SK-N-SH (cell line): ENCODE measurements at regions not wholly inside any gene's neighbourhood (a gene's known extent, or its start where the extent isn't known, plus 50 kb on each side); places are given as distances from the start of the nearest gene placed in this dataset.

Experiments used
- CTCF ChIA-PET: fragments of 300-600, 350-600 bp; formaldehyde crosslinking; extraction: SDS; loops from one replicate; lab custom pipeline; 2021; lab: Yijun Ruan, JAX
- POLR2A ChIA-PET: fragments of 350-600 bp; sonication (Branson Sonifier 250); formaldehyde crosslinking; extraction: SDS; loops from one replicate; lab custom pipeline; 2020; ENCODE audit warnings: antibody characterized with exemption, inconsistent platforms; lab: Yijun Ruan, JAX
- DNase-seq: peaks from one replicate; pipeline ENCODE4 v3.0.0; 2012
- H2AFZ ChIP-seq: fragments of 200-600 bp; sonication (generic); 2 replicates; pipeline ENCODE4 v1.8.1; 2016; ENCODE audit warnings: antibody characterized with exemption, mild to moderate bottlenecking, low read depth
- H3F3A ChIP-seq: fragments of 200-600 bp; sonication (generic); replicated peaks from 2 replicates; pipeline ENCODE3; 2016; ENCODE audit warnings: antibody characterized with exemption, mild to moderate bottlenecking; ENCODE audit not compliant: insufficient read depth
- H3K27ac ChIP-seq, 2 experiments: fragments of 200-500 bp in 1 of 2; fragments of 200-600 bp in 1 of 2; sonication (Bioruptor generic) in 1 of 2; sonication (generic), shearing (Covaris generic) in 1 of 2; 2 replicates each; pipeline versions ENCODE4 v1.5.1 to v1.6.1; 2014 to 2016; ENCODE audit warnings: low read depth in 2 of 2, inconsistent platforms in 1 of 2, low read length in 1 of 2, mild to moderate bottlenecking in 1 of 2, mixed read lengths in 1 of 2
- H3K27me3 ChIP-seq: fragments of 200-600 bp; sonication (generic), shearing (Covaris generic); 2 replicates; pipeline ENCODE4 v1.6.1; 2016; ENCODE audit warnings: mixed run types; ENCODE audit not compliant: insufficient read depth
- H3K36me3 ChIP-seq, 2 experiments: fragments of 200-500 bp in 1 of 2; fragments of 200-600 bp in 1 of 2; sonication (Bioruptor generic) in 1 of 2; sonication (generic) in 1 of 2; replicated peaks in 1 of 2; 2 replicates each; pipeline versions ENCODE3 to v1.5.1; 2014 to 2016; ENCODE audit warnings: low read length in 1 of 2, mild to moderate bottlenecking in 1 of 2; ENCODE audit not compliant: insufficient read depth in 2 of 2, control insufficient read depth in 1 of 2
- H3K4me1 ChIP-seq, 2 experiments: fragments of 200-500 bp in 1 of 2; fragments of 200-600 bp in 1 of 2; sonication (Bioruptor generic) in 1 of 2; sonication (generic), shearing (Covaris generic) in 1 of 2; 2 replicates each; pipeline versions ENCODE4 v1.5.1 to v1.6.1; 2014 to 2016; ENCODE audit warnings: low read depth in 1 of 2, low read length in 1 of 2, mixed run types in 1 of 2; ENCODE audit not compliant: insufficient read depth in 2 of 2, control insufficient read depth in 1 of 2
- H3K4me2 ChIP-seq: fragments of 200-600 bp; sonication (generic), shearing (Covaris generic); 2 replicates; pipeline ENCODE4 v1.6.1; 2017; ENCODE audit warnings: mixed run types
- H3K4me3 ChIP-seq, 2 experiments: fragments of 200-500 bp in 1 of 2; fragments of 200-600 bp in 1 of 2; sonication (Bioruptor generic) in 1 of 2; sonication (generic), shearing (Covaris generic) in 1 of 2; 2 replicates each; pipeline versions ENCODE4 v1.5.1 to v1.8.1; 2014 to 2016; ENCODE audit warnings: low read depth in 2 of 2, inconsistent platforms in 1 of 2, low read length in 1 of 2, mild to moderate bottlenecking in 1 of 2, mixed read lengths in 1 of 2, moderate library complexity in 1 of 2
- H3K79me2 ChIP-seq: fragments of 200-600 bp; sonication (generic); 2 replicates; pipeline ENCODE4 v1.8.1; 2017; ENCODE audit warnings: mild to moderate bottlenecking; ENCODE audit not compliant: insufficient read depth
- H3K9ac ChIP-seq: fragments of 200-600 bp; sonication (generic); 2 replicates; pipeline ENCODE4 v1.6.1; 2017; ENCODE audit warnings: mixed run types
- H3K9me2 ChIP-seq: fragments of 200-600 bp; sonication (generic); 2 replicates; pipeline ENCODE4 v1.6.1; 2017; ENCODE audit warnings: mixed run types
- H3K9me3 ChIP-seq: fragments of 200-600 bp; sonication (generic); 2 replicates; pipeline ENCODE4 v1.6.1; 2017; ENCODE audit warnings: mixed run types, mild to moderate bottlenecking, moderate library complexity
- H4K20me1 ChIP-seq: fragments of 200-600 bp; sonication (generic); 2 replicates; pipeline ENCODE4 v1.6.1; 2017; ENCODE audit warnings: mild to moderate bottlenecking, mixed run types; ENCODE audit not compliant: insufficient read depth
- ELF1 ChIP-seq: IDR thresholded peaks from 2 replicates; pipeline ENCODE4 v1.4.0; 2012
- EP300 ChIP-seq, 2 experiments: IDR thresholded peaks; 2 replicates each; pipeline versions ENCODE4 v1.4.0 to v1.6.1; 2012; ENCODE audit warnings: borderline replicate concordance in 1 of 2, low read depth in 1 of 2, low read length in 1 of 2
- FOSL2 ChIP-seq: IDR thresholded peaks from 2 replicates; pipeline ENCODE4 v1.4.0; 2012; ENCODE audit warnings: low read depth, mild to moderate bottlenecking, moderate library complexity, borderline replicate concordance
- FOXJ3 ChIP-seq: sonication (generic); formaldehyde crosslinking; IDR thresholded peaks from 2 replicates; pipeline ENCODE4 v1.5.1; 2020; ENCODE audit warnings: mild to moderate bottlenecking, missing genetic modification reagents
- FOXM1 ChIP-seq: IDR thresholded peaks from 2 replicates; pipeline ENCODE4 v1.4.0; 2012; ENCODE audit warnings: low read depth, mild to moderate bottlenecking
- GABPA ChIP-seq: IDR thresholded peaks from 2 replicates; pipeline ENCODE4 v1.4.0; 2012; ENCODE audit warnings: low read depth, mild to moderate bottlenecking
- GATA2 ChIP-seq: sonication (generic); formaldehyde crosslinking; IDR thresholded peaks from 2 replicates; pipeline ENCODE4 v1.5.0; 2020; ENCODE audit warnings: mild to moderate bottlenecking, missing genetic modification reagents
- JUND ChIP-seq: IDR thresholded peaks from 2 replicates; pipeline ENCODE4 v1.4.0; 2012
- MXI1 ChIP-seq: IDR thresholded peaks from 2 replicates; pipeline ENCODE4 v1.6.1; 2012; ENCODE audit warnings: mild to moderate bottlenecking, low read depth, low read length, improper control_type of control experiment
- NFIC ChIP-seq: IDR thresholded peaks from 2 replicates; pipeline ENCODE4 v1.4.0; 2012; ENCODE audit warnings: borderline replicate concordance
- RCOR1 ChIP-seq: fragments of 150-350 bp; IDR thresholded peaks from 2 replicates; pipeline ENCODE4 v1.6.1; 2017; ENCODE audit warnings: antibody characterized with exemption, low read length
- RFX5 ChIP-seq: IDR thresholded peaks from 2 replicates; pipeline ENCODE4 v1.6.1; 2012; ENCODE audit warnings: mild to moderate bottlenecking, improper control_type of control experiment, low read length
- RXRA ChIP-seq: IDR thresholded peaks from 2 replicates; pipeline ENCODE4 v1.4.0; 2012; ENCODE audit warnings: low read depth, mild to moderate bottlenecking, borderline replicate concordance
- SIN3A ChIP-seq: IDR thresholded peaks from 2 replicates; pipeline ENCODE4 v1.6.1; 2012; ENCODE audit warnings: low read depth, mild to moderate bottlenecking, low read length, moderate library complexity, borderline replicate concordance
- TAF1 ChIP-seq: IDR thresholded peaks from 2 replicates; pipeline ENCODE4 v1.6.1; 2012; ENCODE audit warnings: low read depth, mild to moderate bottlenecking, low read length, moderate library complexity, borderline replicate concordance
- TCF12 ChIP-seq: IDR thresholded peaks from 2 replicates; pipeline ENCODE4 v1.4.0; 2012
- TEAD4 ChIP-seq: IDR thresholded peaks from 2 replicates; pipeline ENCODE4 v1.4.0; 2012; ENCODE audit warnings: mild to moderate bottlenecking, borderline replicate concordance; ENCODE audit not compliant: insufficient read depth
- WGBS: methylation state at CpG from one replicate; pipeline ENCODE4 v1.1.6; 2017; ENCODE audit warnings: low lambda C conversion rate; 5-methylcytosine and 5-hydroxymethylcytosine counted together
- TF ChIP-seq, protein P1 (sequence below): IDR thresholded peaks from 2 replicates; pipeline ENCODE4; 2012
- TF ChIP-seq, protein P2 (sequence below): IDR thresholded peaks from 2 replicates; pipeline ENCODE4 v1.4.0; 2012; ENCODE audit warnings: low read depth, borderline replicate concordance
- TF ChIP-seq, protein P3 (sequence below): IDR thresholded peaks from 2 replicates; pipeline ENCODE4 v1.4.0; 2012; ENCODE audit warnings: low read depth
- TF ChIP-seq, protein P4 (sequence below): IDR thresholded peaks from 2 replicates; pipeline ENCODE4 v1.4.0; 2012; ENCODE audit warnings: low read depth, borderline replicate concordance
- TF ChIP-seq, protein P5 (sequence below): IDR thresholded peaks from 2 replicates; pipeline ENCODE4 v1.6.1; 2012; ENCODE audit warnings: mild to moderate bottlenecking, low read depth, low read length, moderate library complexity
- TF ChIP-seq, protein P6 (sequence below): fragments of 150-350 bp; IDR thresholded peaks from 2 replicates; pipeline ENCODE4 v1.6.1; 2016; ENCODE audit warnings: mild to moderate bottlenecking, low read depth, low read length

DNA sequence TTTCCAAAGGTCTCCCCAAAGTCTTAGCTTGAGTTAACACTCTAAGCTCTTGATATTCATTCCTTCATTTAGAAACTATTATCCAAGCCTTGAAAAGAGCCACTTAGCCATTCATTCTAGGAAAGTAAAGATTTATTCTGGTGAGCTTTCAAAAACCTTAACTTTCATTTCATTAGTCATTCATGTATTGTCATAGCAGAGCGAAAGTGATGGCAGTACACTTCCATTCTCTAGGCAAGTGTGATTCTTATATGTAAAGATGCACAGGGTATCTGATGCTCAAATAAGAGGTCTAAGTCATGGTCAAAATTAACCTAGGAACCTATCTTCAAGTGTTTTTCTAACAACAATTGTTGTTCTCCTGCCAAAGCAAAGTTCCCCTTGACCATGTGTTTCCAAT, 553.0 kb upstream of the FANCL start:
- no peaks in the 10 kb centered on the region for H3K79me2 ChIP-seq
- no peaks in the 10 kb centered on the region for H3F3A ChIP-seq
- H2AFZ ChIP-seq = no peak overlapping the region
- no peak overlapping the region for H3K9ac ChIP-seq
- no peaks in the 10 kb centered on the region for H3K9me3 ChIP-seq
- no peaks in the 10 kb centered on the region for H4K20me1 ChIP-seq
- 29% methylated on average over 1 of the region's 1 CpG for WGBS
- H3K27ac ChIP-seq = no peak overlapping the region
- no peak overlapping the region for H3K4me2 ChIP-seq
- ChIA-PET POLR2A (no interaction called here), CTCF (interaction anchor here (1.3 kb wide), 1 partner anchor 16 kb away, joined by 3 read pairs; no protein-coding TSS in a partner anchor)
- DNase-seq = no peak
- H3K36me3 ChIP-seq = no peaks in the 10 kb centered on the region
- no peaks in the 10 kb centered on the region for H3K27me3 ChIP-seq
- TF ChIP-seq, protein P1, sequence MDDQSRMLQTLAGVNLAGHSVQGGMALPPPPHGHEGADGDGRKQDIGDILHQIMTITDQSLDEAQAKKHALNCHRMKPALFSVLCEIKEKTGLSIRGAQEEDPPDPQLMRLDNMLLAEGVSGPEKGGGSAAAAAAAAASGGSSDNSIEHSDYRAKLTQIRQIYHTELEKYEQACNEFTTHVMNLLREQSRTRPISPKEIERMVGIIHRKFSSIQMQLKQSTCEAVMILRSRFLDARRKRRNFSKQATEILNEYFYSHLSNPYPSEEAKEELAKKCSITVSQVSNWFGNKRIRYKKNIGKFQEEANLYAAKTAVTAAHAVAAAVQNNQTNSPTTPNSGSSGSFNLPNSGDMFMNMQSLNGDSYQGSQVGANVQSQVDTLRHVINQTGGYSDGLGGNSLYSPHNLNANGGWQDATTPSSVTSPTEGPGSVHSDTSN = no peak
- no peak for TF ChIP-seq EP300 (IDR thresholded peaks at IDR 0.05; ENCODE audit: borderline replicate concordance in 1 of 2, low read depth in 1 of 2, low read length in 1 of 2)
- TF ChIP-seq FOSL2 = no peak
- TF ChIP-seq SIN3A = no peak
- TF ChIP-seq, protein P2, sequence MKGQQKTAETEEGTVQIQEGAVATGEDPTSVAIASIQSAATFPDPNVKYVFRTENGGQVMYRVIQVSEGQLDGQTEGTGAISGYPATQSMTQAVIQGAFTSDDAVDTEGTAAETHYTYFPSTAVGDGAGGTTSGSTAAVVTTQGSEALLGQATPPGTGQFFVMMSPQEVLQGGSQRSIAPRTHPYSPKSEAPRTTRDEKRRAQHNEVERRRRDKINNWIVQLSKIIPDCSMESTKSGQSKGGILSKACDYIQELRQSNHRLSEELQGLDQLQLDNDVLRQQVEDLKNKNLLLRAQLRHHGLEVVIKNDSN = no peak
- TF ChIP-seq RXRA = no peak
- TF ChIP-seq TAF1 = no peak
- no peak for TF ChIP-seq RCOR1
- TF ChIP-seq, protein P3, sequence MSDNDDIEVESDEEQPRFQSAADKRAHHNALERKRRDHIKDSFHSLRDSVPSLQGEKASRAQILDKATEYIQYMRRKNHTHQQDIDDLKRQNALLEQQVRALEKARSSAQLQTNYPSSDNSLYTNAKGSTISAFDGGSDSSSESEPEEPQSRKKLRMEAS = no peak
- TF ChIP-seq, protein P4, sequence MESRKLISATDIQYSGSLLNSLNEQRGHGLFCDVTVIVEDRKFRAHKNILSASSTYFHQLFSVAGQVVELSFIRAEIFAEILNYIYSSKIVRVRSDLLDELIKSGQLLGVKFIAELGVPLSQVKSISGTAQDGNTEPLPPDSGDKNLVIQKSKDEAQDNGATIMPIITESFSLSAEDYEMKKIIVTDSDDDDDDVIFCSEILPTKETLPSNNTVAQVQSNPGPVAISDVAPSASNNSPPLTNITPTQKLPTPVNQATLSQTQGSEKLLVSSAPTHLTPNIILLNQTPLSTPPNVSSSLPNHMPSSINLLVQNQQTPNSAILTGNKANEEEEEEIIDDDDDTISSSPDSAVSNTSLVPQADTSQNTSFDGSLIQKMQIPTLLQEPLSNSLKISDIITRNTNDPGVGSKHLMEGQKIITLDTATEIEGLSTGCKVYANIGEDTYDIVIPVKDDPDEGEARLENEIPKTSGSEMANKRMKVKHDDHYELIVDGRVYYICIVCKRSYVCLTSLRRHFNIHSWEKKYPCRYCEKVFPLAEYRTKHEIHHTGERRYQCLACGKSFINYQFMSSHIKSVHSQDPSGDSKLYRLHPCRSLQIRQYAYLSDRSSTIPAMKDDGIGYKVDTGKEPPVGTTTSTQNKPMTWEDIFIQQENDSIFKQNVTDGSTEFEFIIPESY = no peak
- no peak for TF ChIP-seq TEAD4
- no peak for TF ChIP-seq GATA2 (CRISPR knock-in tag)
- TF ChIP-seq TCF12 = no peak
- TF ChIP-seq NFIC = no peak
- no peak for TF ChIP-seq ELF1
- TF ChIP-seq JUND = no peak
- TF ChIP-seq GABPA = no peak
- no peaks in the 10 kb centered on the region for H3K4me1 ChIP-seq
- H3K9me2 ChIP-seq = no peaks in the 10 kb centered on the region
- no peak overlapping the region for H3K4me3 ChIP-seq

DNA sequence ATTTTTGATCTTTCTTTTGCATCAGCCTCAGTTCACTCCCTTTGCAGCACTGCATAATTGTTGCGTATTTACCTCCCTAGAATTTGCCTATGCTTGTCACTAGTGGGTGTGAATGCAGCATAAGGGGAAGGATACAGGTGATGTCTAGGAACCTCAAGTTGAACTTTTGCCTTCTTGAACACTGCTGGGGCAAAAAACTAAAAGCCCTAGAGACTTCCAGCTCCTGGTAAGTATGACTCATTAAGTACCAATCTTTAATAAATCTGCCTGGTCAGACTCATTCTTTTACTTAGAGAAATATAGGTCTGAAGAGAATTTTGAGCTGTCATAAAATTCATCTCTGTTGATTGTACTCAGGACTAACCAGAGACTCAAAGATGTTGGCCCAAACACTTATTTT, 547.3 kb upstream of the FANCL start:
- H3K27me3 ChIP-seq = no peaks in the 10 kb centered on the region
- WGBS = 61% methylated on average over 1 of the region's 1 CpG
- H3F3A ChIP-seq = no peaks in the 10 kb centered on the region
- no peak overlapping the region for H3K4me2 ChIP-seq
- POLR2A ChIA-PET = no interaction called here
- H3K9me3 ChIP-seq = no peaks in the 10 kb centered on the region
- DNase-seq = no peak
- H3K79me2 ChIP-seq = no peaks in the 10 kb centered on the region
- no peak overlapping the region for H3K27ac ChIP-seq
- no peaks in the 10 kb centered on the region for H3K9me2 ChIP-seq
- no peak overlapping the region for H3K9ac ChIP-seq
- no peak overlapping the region for H3K4me3 ChIP-seq
- H3K4me1 ChIP-seq = no peaks in the 10 kb centered on the region
- no peaks in the 10 kb centered on the region for H3K36me3 ChIP-seq
- no peak overlapping the region for H2AFZ ChIP-seq
- no peaks in the 10 kb centered on the region for H4K20me1 ChIP-seq
- CTCF ChIA-PET = no interaction called here
- TF ChIP-seq FOXJ3 (CRISPR knock-in tag) (no peak), MXI1 (no peak), RFX5 (no peak), EP300 (IDR thresholded peaks at IDR 0.05; ENCODE audit: borderline replicate concordance in 1 of 2, low read depth in 1 of 2, low read length in 1 of 2) (no peak), FOXM1 (no peak)
- TF ChIP-seq, protein P5, sequence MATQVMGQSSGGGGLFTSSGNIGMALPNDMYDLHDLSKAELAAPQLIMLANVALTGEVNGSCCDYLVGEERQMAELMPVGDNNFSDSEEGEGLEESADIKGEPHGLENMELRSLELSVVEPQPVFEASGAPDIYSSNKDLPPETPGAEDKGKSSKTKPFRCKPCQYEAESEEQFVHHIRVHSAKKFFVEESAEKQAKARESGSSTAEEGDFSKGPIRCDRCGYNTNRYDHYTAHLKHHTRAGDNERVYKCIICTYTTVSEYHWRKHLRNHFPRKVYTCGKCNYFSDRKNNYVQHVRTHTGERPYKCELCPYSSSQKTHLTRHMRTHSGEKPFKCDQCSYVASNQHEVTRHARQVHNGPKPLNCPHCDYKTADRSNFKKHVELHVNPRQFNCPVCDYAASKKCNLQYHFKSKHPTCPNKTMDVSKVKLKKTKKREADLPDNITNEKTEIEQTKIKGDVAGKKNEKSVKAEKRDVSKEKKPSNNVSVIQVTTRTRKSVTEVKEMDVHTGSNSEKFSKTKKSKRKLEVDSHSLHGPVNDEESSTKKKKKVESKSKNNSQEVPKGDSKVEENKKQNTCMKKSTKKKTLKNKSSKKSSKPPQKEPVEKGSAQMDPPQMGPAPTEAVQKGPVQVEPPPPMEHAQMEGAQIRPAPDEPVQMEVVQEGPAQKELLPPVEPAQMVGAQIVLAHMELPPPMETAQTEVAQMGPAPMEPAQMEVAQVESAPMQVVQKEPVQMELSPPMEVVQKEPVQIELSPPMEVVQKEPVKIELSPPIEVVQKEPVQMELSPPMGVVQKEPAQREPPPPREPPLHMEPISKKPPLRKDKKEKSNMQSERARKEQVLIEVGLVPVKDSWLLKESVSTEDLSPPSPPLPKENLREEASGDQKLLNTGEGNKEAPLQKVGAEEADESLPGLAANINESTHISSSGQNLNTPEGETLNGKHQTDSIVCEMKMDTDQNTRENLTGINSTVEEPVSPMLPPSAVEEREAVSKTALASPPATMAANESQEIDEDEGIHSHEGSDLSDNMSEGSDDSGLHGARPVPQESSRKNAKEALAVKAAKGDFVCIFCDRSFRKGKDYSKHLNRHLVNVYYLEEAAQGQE = no peak
- TF ChIP-seq, protein P6, sequence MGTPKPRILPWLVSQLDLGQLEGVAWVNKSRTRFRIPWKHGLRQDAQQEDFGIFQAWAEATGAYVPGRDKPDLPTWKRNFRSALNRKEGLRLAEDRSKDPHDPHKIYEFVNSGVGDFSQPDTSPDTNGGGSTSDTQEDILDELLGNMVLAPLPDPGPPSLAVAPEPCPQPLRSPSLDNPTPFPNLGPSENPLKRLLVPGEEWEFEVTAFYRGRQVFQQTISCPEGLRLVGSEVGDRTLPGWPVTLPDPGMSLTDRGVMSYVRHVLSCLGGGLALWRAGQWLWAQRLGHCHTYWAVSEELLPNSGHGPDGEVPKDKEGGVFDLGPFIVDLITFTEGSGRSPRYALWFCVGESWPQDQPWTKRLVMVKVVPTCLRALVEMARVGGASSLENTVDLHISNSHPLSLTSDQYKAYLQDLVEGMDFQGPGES = no peak
